OCI-LY1 (cell line): ENCODE measurements at regions not wholly inside any gene's neighbourhood (a gene's known extent, or its start where the extent isn't known, plus 50 kb on each side); places are given as distances from the start of the nearest gene placed in this dataset.
A peak's percentile ranks its signal among the peaks of the same experiment; 100 is the strongest.

Experiments used
- H2AFZ ChIP-seq: fragments of 200-600 bp; sonication (generic), shearing (Covaris generic); 2 replicates; pipeline ENCODE4 v1.6.0; 2014; ENCODE audit warnings: antibody characterized with exemption, mild to moderate bottlenecking, low read length
- H3F3A ChIP-seq: fragments of 200-600 bp; sonication (generic), shearing (Covaris generic); 2 replicates; pipeline ENCODE4 v1.6.0; 2014; ENCODE audit warnings: mild to moderate bottlenecking, antibody characterized with exemption, low read length, moderate library complexity; ENCODE audit not compliant: insufficient read depth
- H3K27ac ChIP-seq: fragments of 200-600 bp; sonication (generic); 2 replicates; pipeline ENCODE4 v1.5.1; 2014; ENCODE audit warnings: low read length, mixed run types, mild to moderate bottlenecking, low read depth; ENCODE audit not compliant: poor library complexity, severe bottlenecking
- H3K27me3 ChIP-seq: fragments of 200-600 bp; sonication (generic); 2 replicates; pipeline ENCODE4 v1.6.0; 2014; ENCODE audit warnings: antibody characterized with exemption, mild to moderate bottlenecking, low read length, moderate library complexity; ENCODE audit not compliant: insufficient read depth
- H3K36me3 ChIP-seq: fragments of 200-600 bp; sonication (generic); 2 replicates; pipeline ENCODE4 v1.6.1; 2014; ENCODE audit warnings: mild to moderate bottlenecking, antibody characterized with exemption, low read length, moderate library complexity, mixed read lengths; ENCODE audit not compliant: insufficient read depth
- H3K4me1 ChIP-seq: fragments of 200-600 bp; sonication (generic); 2 replicates; pipeline ENCODE4 v1.5.1; 2014; ENCODE audit warnings: mild to moderate bottlenecking, low read length, moderate library complexity; ENCODE audit not compliant: insufficient read depth, severe bottlenecking
- H3K4me2 ChIP-seq: fragments of 200-600 bp; sonication (generic), shearing (Covaris generic); 2 replicates; pipeline ENCODE4 v1.6.1; 2014; ENCODE audit warnings: low read length
- H3K4me3 ChIP-seq: fragments of 200-600 bp; sonication (generic); 2 replicates; pipeline ENCODE4 v1.5.1; 2014; ENCODE audit warnings: low read length, low read depth, mild to moderate bottlenecking, mixed read lengths; ENCODE audit not compliant: poor library complexity, severe bottlenecking
- H3K79me2 ChIP-seq: fragments of 200-600 bp; shearing (Covaris generic); 2 replicates; pipeline ENCODE4 v1.6.1; 2016; ENCODE audit warnings: mixed run types, low read length, mixed read lengths; ENCODE audit not compliant: insufficient read depth
- H3K9ac ChIP-seq: fragments of 200-600 bp; sonication (generic), shearing (Covaris generic); 2 replicates; pipeline ENCODE4 v1.6.1; 2014; ENCODE audit warnings: mild to moderate bottlenecking, low read length, mixed read lengths
- H3K9me2 ChIP-seq: fragments of 200-600 bp; sonication (generic), shearing (Covaris generic); 2 replicates; pipeline ENCODE4 v1.6.1; 2014; ENCODE audit warnings: low read depth, mild to moderate bottlenecking, low read length, mixed read lengths
- H3K9me3 ChIP-seq: fragments of 200-600 bp; shearing (Covaris generic); 2 replicates; pipeline ENCODE4 v1.6.1; 2014; ENCODE audit warnings: low read length, mixed read lengths
- H4K20me1 ChIP-seq: fragments of 200-600 bp; sonication (generic), shearing (Covaris generic); 2 replicates; pipeline ENCODE4 v1.6.0; 2016; ENCODE audit warnings: mild to moderate bottlenecking, low read length; ENCODE audit not compliant: insufficient read depth
- CTCF ChIP-seq: fragments of 200-600 bp; sonication (generic), shearing (Covaris generic); IDR thresholded peaks from 2 replicates; pipeline ENCODE4 v1.5.1; 2017; ENCODE audit warnings: mild to moderate bottlenecking, antibody characterized with exemption, low read length, moderate library complexity, mixed read lengths
- EZH2 ChIP-seq: fragments of 200-600 bp; sonication (generic), shearing (Covaris generic); IDR thresholded peaks from 2 replicates; pipeline ENCODE4 v1.8.0; 2017; ENCODE audit warnings: borderline replicate concordance, mixed run types, mild to moderate bottlenecking, antibody characterized with exemption, low read length, moderate library complexity, mixed read lengths

- H3K36me3 ChIP-seq, result no peaks in the 10 kb centered on the region
- H3K27me3 ChIP-seq, result no peaks in the 10 kb centered on the region
- peak overlapping the region; percentile 13; the same call in 1 of the 2 replicates for H3K4me2 ChIP-seq
- H3K9ac ChIP-seq, result no peak overlapping the region
- peak overlapping the region; percentile 50 for H3K27ac ChIP-seq
- H3K9me2 ChIP-seq, result no peaks in the 10 kb centered on the region
- no peaks in the 10 kb centered on the region for H3K79me2 ChIP-seq
- H4K20me1 ChIP-seq, result no peaks in the 10 kb centered on the region
- 0 out of 2 replicates have a peak overlapping the region, but pooled peaks have one; percentile 13 for H2AFZ ChIP-seq
- H3K4me1 ChIP-seq, result peaks cover 22% of the 10 kb centered on the region
- no peak overlapping the region for H3K4me3 ChIP-seq
- no peaks in the 10 kb centered on the region for H3F3A ChIP-seq
- H3K9me3 ChIP-seq, result peaks cover 14% of the 10 kb centered on the region
- TF ChIP-seq EZH2 (no peak), CTCF (no peak)
Observed at GRCh38 chr12:89789862-89790261, 81.2 kb upstream of the ATP2B1 start.

- Histone ChIP-seq H3K79me2 (no peaks in the 10 kb centered on the region), H3K36me3 (no peaks in the 10 kb centered on the region), H3F3A (no peaks in the 10 kb centered on the region), H3K9me3 (peaks cover 14% of the 10 kb centered on the region), H3K4me1 (peaks cover 28% of the 10 kb centered on the region), H3K9ac (no peak overlapping the region), H2AFZ (no peak overlapping the region), H3K9me2 (no peaks in the 10 kb centered on the region), H3K4me3 (no peak overlapping the region), H3K27me3 (no peaks in the 10 kb centered on the region), H3K4me2 (no peak overlapping the region), H3K27ac (no peak overlapping the region), H4K20me1 (no peaks in the 10 kb centered on the region)
- TF ChIP-seq EZH2, result no peak
- TF ChIP-seq CTCF, result no peak
Observed at GRCh38 chr12:89787763-89788162, 79.1 kb upstream of the ATP2B1 start.

- H2AFZ ChIP-seq, result no peak overlapping the region
- H3K27ac ChIP-seq, result no peak overlapping the region
- no peaks in the 10 kb centered on the region for H3K9me2 ChIP-seq
Observed at GRCh38 chr12:89786177-89786810, 77.7 kb upstream of the ATP2B1 start.

More at GRCh38 chr12:89786177-89786810, 77.7 kb upstream of the ATP2B1 start:
- Histone ChIP-seq H3K9ac (no peak overlapping the region), H3K9me3 (peaks cover 14% of the 10 kb centered on the region), H3K79me2 (no peaks in the 10 kb centered on the region), H3K4me3 (no peak overlapping the region), H3K36me3 (no peaks in the 10 kb centered on the region), H3K27me3 (no peaks in the 10 kb centered on the region), H4K20me1 (no peaks in the 10 kb centered on the region), H3K4me2 (no peak overlapping the region), H3K4me1 (peaks cover 26% of the 10 kb centered on the region), H3F3A (no peaks in the 10 kb centered on the region)
- TF ChIP-seq CTCF (no peak), EZH2 (no peak)
